Ascending aorta (tissue), 2 donors: ENCODE measurements at regions not wholly inside any gene's neighbourhood (a gene's known extent, or its start where the extent isn't known, plus 50 kb on each side); places are given as distances from the start of the nearest gene placed in this dataset.
"Not testable (repeated sequence)": the region's sequence is repeated elsewhere in the genome, so short reads cannot be mapped to it uniquely, and the experiment has no call there.

Experiments used
- DNase-seq, 2 donors: peaks; one replicate each; pipeline ENCODE4 v3.0.0-alpha.2; 2019; ENCODE audit warnings: low spot score in 2 of 2
- H3K27ac ChIP-seq, 2 donors: fragments of 200-600 bp; sonication (generic); one replicate each; pipeline ENCODE4 v1.5.1; 2016 to 2017; ENCODE audit warnings: mild to moderate bottlenecking in 1 of 2
- H3K27me3 ChIP-seq: fragments of 200-600 bp; sonication (generic); one replicate; pipeline ENCODE4 v1.5.1; 2017
- H3K36me3 ChIP-seq, 2 donors: fragments of 200-600 bp; sonication (generic); one replicate each; pipeline ENCODE4 v1.5.1; 2016
- H3K4me1 ChIP-seq, 2 donors: fragments of 200-600 bp; sonication (generic); one replicate each; pipeline ENCODE4 v1.5.1; 2016 to 2017; ENCODE audit warnings: mild to moderate bottlenecking in 1 of 2
- H3K4me3 ChIP-seq, 2 donors: fragments of 200-600 bp; sonication (generic); one replicate each; pipeline ENCODE4 v1.5.1; 2016 to 2017; ENCODE audit warnings: mild to moderate bottlenecking in 1 of 2
- H3K9me3 ChIP-seq, 2 donors: fragments of 200-600 bp; sonication (generic); one replicate each; pipeline ENCODE4 v1.5.1; 2016
- intact Hi-C: fragments of 100-400 bp; cut with DNase I; formaldehyde crosslinking; loops from one replicate; pipeline ENCODE4 v1.15.1; 2023
- TF ChIP-seq, protein P1 (sequence below), 3 experiments: fragments of 200-600 bp in 2 of 3; fragments of 450-650 bp in 1 of 3; sonication (generic) in 2 of 3; IDR thresholded peaks; one replicate each; pipeline ENCODE4 v1.5.1; 2016 to 2019; ENCODE audit warnings: antibody characterized with exemption in 3 of 3, mild to moderate bottlenecking in 1 of 3, moderate library complexity in 1 of 3

GRCh38 chr1:866095-866494 lies 57.6 kb upstream of the SAMD11 start:
- no peaks in the 10 kb centered on the region for H3K4me1 ChIP-seq
- no peaks in the 10 kb centered on the region for H3K9me3 ChIP-seq
- intact Hi-C loops, result no loop called here
- H3K4me3 ChIP-seq, result no peak overlapping the region
- no peak for DNase-seq
- no peaks in the 10 kb centered on the region for H3K27me3 ChIP-seq
- H3K27ac ChIP-seq, result no peak overlapping the region
- TF ChIP-seq, protein P1, sequence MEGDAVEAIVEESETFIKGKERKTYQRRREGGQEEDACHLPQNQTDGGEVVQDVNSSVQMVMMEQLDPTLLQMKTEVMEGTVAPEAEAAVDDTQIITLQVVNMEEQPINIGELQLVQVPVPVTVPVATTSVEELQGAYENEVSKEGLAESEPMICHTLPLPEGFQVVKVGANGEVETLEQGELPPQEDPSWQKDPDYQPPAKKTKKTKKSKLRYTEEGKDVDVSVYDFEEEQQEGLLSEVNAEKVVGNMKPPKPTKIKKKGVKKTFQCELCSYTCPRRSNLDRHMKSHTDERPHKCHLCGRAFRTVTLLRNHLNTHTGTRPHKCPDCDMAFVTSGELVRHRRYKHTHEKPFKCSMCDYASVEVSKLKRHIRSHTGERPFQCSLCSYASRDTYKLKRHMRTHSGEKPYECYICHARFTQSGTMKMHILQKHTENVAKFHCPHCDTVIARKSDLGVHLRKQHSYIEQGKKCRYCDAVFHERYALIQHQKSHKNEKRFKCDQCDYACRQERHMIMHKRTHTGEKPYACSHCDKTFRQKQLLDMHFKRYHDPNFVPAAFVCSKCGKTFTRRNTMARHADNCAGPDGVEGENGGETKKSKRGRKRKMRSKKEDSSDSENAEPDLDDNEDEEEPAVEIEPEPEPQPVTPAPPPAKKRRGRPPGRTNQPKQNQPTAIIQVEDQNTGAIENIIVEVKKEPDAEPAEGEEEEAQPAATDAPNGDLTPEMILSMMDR (IDR thresholded peaks at IDR 0.05), result no peak
- no peaks in the 10 kb centered on the region for H3K36me3 ChIP-seq

GRCh38 chr1:866631-867299 lies 57.0 kb upstream of the SAMD11 start:
- intact Hi-C loops, H3K4me3 ChIP-seq, DNase-seq: not testable (repeated sequence)

DNA sequence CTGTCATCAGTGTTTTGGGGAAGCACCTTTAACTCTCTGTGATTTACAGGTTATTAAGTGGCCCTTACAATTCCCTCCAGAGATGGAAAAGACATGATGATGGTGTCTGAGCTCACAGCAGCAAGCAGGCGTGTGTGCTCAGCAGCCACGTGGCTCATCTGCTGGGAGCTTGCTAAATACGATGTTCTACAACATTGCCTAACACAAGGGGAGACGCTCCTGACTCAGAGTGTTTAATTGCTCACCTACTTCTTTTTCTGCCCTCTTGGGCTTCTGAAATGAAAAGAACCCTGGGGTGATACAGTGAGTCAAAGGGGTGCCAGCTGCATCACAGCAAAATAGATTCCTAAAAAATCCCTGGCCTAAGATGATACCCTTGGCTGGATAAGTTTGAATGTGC lies 56.2 kb upstream of the SAMD11 start:
- H3K4me1 ChIP-seq, H3K4me3 ChIP-seq, H3K36me3 ChIP-seq, H3K27me3 ChIP-seq, intact Hi-C loops, DNase-seq, H3K9me3 ChIP-seq, H3K27ac ChIP-seq: not testable (repeated sequence)

More at GRCh38 chr1:866631-867299, 57.0 kb upstream of the SAMD11 start:
- not testable (repeated sequence) for H3K4me1 ChIP-seq, H3K9me3 ChIP-seq, H3K27ac ChIP-seq, H3K27me3 ChIP-seq, H3K36me3 ChIP-seq

DNA sequence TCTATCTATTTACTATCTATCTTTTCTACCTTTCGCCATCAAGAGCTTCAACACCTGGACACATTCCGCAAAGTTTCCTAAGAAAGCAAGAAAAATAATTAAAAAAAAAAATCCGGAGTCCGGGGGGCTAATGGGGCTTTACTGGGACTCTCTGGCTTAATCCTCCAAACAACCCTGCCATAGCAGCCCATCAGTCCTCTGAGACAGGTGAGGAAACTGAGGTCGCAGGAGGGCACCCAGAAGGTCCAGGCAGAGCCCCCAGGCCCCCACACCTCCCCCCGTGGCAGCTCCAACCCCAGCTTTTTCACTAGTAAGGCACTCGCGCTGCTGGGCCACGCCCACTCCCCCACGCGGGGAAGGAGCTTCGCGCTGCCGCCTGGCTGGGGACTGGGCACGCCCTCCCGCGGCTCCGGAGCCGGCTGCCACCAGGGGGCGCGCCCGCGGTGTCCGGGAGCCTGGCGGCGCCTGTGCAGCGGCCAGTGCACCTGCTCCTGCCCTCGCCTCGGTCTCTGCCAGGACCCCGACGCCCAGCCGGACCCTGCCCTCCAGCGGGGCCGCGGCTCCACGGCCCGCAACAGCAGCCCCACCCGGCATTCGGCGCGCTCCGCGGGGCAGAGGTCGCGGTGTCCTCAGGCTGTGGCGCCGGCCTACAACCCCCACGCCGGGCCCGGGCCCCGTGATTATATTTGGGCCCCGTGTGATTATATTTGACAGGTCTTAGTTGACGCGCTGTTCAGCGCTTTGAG lies 54.1 kb upstream of the SAMD11 start:
- intact Hi-C loops, result no loop called here
- Histone ChIP-seq H3K9me3 (no peaks in the 10 kb centered on the region), H3K4me3 (peak overlapping the region in 1 of 2 donors; percentile 39), H3K4me1 (no peaks in the 10 kb centered on the region), H3K36me3 (no peaks in the 10 kb centered on the region), H3K27ac (no peak overlapping the region), H3K27me3 (no peaks in the 10 kb centered on the region)
- peak in 1 of 2 donors; percentile 77 for DNase-seq
- TF ChIP-seq, protein P1 (IDR thresholded peaks at IDR 0.05), result peak; percentile 52 to 74 (median 62)
